ENCODE measurements at regions not wholly inside any gene's neighbourhood (a gene's known extent, or its start where the extent isn't known, plus 50 kb on each side); places are given as distances from the start of the nearest gene placed in this dataset.
A peak's percentile ranks its signal among the peaks of the same experiment; 100 is the strongest.

DNA sequence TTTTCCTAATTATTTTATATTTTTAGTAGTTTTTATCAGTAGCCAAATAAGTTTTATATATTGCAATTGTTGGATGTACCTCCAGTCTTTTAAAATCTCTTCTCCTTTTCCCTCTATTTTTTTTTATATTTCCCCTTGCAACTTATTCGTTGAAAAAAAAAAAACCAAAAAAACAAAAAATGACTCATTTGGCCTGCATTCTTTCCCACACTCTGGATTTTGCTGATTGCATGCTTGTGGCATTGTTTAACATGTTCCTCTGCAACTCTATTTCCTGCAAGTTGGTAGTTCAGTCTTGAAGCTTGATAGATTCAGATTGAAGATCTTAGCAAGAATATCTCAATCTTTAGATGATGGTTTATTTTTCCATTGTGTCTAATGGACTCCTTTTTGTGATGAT, 260.6 kb upstream of the BOD1L1 start:
- DNase-seq (ENCODE audit: low spot score in 2 of 2), result no peak
- no peak overlapping the region for H3K27ac ChIP-seq
- WGBS, result 27% methylated on average over 1 of the region's 1 CpG
- H3K4me3 ChIP-seq, result no peak overlapping the region
- TF ChIP-seq POLR2AphosphoS5 (IDR thresholded peaks at IDR 0.05) (no peak), POLR2A (IDR thresholded peaks at IDR 0.05) (no peak), EP300 (IDR thresholded peaks at IDR 0.05) (no peak)
- TF ChIP-seq, protein P1, sequence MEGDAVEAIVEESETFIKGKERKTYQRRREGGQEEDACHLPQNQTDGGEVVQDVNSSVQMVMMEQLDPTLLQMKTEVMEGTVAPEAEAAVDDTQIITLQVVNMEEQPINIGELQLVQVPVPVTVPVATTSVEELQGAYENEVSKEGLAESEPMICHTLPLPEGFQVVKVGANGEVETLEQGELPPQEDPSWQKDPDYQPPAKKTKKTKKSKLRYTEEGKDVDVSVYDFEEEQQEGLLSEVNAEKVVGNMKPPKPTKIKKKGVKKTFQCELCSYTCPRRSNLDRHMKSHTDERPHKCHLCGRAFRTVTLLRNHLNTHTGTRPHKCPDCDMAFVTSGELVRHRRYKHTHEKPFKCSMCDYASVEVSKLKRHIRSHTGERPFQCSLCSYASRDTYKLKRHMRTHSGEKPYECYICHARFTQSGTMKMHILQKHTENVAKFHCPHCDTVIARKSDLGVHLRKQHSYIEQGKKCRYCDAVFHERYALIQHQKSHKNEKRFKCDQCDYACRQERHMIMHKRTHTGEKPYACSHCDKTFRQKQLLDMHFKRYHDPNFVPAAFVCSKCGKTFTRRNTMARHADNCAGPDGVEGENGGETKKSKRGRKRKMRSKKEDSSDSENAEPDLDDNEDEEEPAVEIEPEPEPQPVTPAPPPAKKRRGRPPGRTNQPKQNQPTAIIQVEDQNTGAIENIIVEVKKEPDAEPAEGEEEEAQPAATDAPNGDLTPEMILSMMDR (IDR thresholded peaks at IDR 0.05), result no peak
- no peaks in the 10 kb centered on the region for H3K36me3 ChIP-seq
- no peaks in the 10 kb centered on the region for H3K27me3 ChIP-seq
- H3K4me1 ChIP-seq, result no peaks in the 10 kb centered on the region
- H3K9me3 ChIP-seq, result no peaks in the 10 kb centered on the region

DNA sequence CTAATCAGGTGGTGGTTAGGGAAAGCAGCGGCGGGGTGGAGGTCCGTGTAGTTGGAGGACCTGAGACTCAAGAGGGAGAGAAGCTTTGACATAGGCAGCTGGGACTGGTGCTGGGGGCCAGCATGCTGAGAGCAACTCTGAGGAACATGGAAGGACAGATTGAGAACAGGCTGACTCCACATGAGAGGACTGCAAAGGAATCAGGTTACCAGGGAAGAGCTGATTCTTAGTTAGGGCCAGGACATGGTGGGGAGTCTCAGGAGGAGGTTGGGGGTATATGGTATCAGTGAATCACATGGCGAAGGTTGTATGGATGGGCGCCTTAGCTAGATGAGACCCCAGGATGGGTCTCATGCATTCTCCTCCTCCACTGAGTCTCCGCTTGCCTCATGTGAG, 264.0 kb upstream of the BOD1L1 start:
- Histone ChIP-seq H3K27me3 (no peaks in the 10 kb centered on the region), H3K4me1 (no peaks in the 10 kb centered on the region), H3K4me3 (no peak overlapping the region), H3K27ac (peak overlapping the region; percentile 49), H3K9me3 (no peaks in the 10 kb centered on the region), H3K36me3 (no peaks in the 10 kb centered on the region)
- TF ChIP-seq, protein P1 (IDR thresholded peaks at IDR 0.05), result no peak
- TF ChIP-seq POLR2A (IDR thresholded peaks at IDR 0.05) (no peak), POLR2AphosphoS5 (IDR thresholded peaks at IDR 0.05) (no peak), EP300 (IDR thresholded peaks at IDR 0.05) (no peak)
- 80% methylated on average over 6 of the region's 6 CpGs for WGBS
- no peak for DNase-seq (ENCODE audit: low spot score in 2 of 2)

DNA sequence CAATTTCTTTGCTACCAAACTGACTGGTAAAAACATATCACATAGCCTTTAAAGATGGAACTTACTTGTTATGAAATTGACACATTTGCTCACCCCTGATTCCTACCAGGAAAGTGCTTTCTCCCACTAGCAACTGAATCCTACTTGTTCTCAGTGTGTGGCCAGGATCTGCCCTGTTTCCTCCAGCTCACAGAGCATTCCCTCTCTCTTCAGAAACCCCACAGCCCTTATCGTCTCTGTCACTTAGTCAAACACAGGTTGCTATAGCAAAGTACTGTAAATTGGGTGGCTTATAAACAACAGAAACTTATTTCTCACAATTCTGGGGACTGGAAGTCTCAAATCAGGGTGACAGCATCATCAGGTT, 265.2 kb upstream of the BOD1L1 start:
- no peak overlapping the region for H3K4me3 ChIP-seq
- no peak overlapping the region for H3K27ac ChIP-seq
- 42% methylated on average over 1 of the region's 1 CpG for WGBS
- H3K9me3 ChIP-seq, result no peaks in the 10 kb centered on the region
- DNase-seq (ENCODE audit: low spot score in 2 of 2), result no peak
- H3K4me1 ChIP-seq, result no peaks in the 10 kb centered on the region
- no peaks in the 10 kb centered on the region for H3K36me3 ChIP-seq
- H3K27me3 ChIP-seq, result no peaks in the 10 kb centered on the region
- TF ChIP-seq, protein P1 (IDR thresholded peaks at IDR 0.05), result no peak
- TF ChIP-seq EP300 (IDR thresholded peaks at IDR 0.05), result no peak
- TF ChIP-seq POLR2A (IDR thresholded peaks at IDR 0.05), result no peak
- no peak for TF ChIP-seq POLR2AphosphoS5 (IDR thresholded peaks at IDR 0.05)

DNA sequence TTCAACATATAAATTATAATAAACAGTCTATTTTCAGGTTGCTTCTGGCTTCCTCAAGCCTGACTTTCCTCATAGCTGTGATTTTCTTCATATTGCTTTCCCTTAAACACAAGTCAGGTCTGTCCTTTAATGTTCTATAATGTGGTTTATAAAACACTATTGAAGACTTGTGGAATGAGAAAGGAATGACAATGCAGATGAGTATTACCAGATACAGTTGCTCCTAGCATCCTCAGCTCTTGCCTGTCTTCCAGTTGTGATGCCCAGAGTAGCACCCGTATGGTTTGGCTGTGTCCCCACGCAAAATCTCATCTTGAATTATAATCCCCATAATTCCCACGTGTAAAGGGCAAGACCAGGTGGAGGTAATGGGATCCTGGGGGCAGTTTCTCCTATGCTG, 265.7 kb upstream of the BOD1L1 start:
- H3K27ac ChIP-seq, result no peak overlapping the region
- no peaks in the 10 kb centered on the region for H3K27me3 ChIP-seq
- H3K36me3 ChIP-seq, result no peaks in the 10 kb centered on the region
- 74% methylated on average over 3 of the region's 3 CpGs for WGBS
- H3K4me1 ChIP-seq, result no peaks in the 10 kb centered on the region
- no peak overlapping the region for H3K4me3 ChIP-seq
- DNase-seq (ENCODE audit: low spot score in 2 of 2), result no peak
- H3K9me3 ChIP-seq, result no peaks in the 10 kb centered on the region
- TF ChIP-seq POLR2A (IDR thresholded peaks at IDR 0.05) (no peak), POLR2AphosphoS5 (IDR thresholded peaks at IDR 0.05) (no peak), EP300 (IDR thresholded peaks at IDR 0.05) (no peak)
- TF ChIP-seq, protein P1 (IDR thresholded peaks at IDR 0.05), result no peak

DNA sequence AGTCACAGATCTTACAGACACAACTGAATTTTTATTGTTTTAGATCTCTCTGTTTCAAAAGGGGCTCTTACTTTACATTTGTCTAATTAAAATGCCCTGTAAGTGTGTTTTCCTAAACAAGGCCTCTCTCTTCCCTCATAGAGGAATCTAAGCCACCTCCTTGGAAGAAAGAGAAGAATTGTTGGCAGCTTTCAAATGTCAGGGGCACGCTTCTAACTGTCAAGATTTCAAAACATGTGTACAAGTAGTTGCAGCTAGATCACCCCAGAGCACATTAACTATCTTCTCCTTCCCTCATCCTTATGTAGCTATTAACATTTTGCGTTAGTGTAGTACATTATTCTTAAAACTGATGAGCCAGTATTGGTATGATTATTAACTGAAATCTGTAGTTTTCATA, 266.5 kb upstream of the BOD1L1 start:
- Histone ChIP-seq H3K27ac (no peak overlapping the region), H3K27me3 (no peaks in the 10 kb centered on the region), H3K4me3 (no peak overlapping the region), H3K4me1 (no peaks in the 10 kb centered on the region), H3K36me3 (no peaks in the 10 kb centered on the region), H3K9me3 (no peaks in the 10 kb centered on the region)
- DNase-seq (ENCODE audit: low spot score in 2 of 2), result no peak
- 61% methylated on average over 2 of the region's 2 CpGs for WGBS
- TF ChIP-seq POLR2AphosphoS5 (IDR thresholded peaks at IDR 0.05) (no peak), EP300 (IDR thresholded peaks at IDR 0.05) (no peak), POLR2A (IDR thresholded peaks at IDR 0.05) (no peak)
- TF ChIP-seq, protein P1 (IDR thresholded peaks at IDR 0.05), result no peak
